Activated CD8-positive, alpha-beta memory T cell treated with anti-CD3 and anti-CD28 coated beads for 1 hour (primary cell): ENCODE measurements at regions not wholly inside any gene's neighbourhood (a gene's known extent, or its start where the extent isn't known, plus 50 kb on each side); places are given as distances from the start of the nearest gene placed in this dataset.

Source experiments
- DNase-seq, 2 donors: peaks; one replicate each; pipeline ENCODE4 v3.0.0-alpha.2; 2020; ENCODE audit warnings: low read depth in 1 of 2; ENCODE audit errors: extremely low read depth in 1 of 2

DNA sequence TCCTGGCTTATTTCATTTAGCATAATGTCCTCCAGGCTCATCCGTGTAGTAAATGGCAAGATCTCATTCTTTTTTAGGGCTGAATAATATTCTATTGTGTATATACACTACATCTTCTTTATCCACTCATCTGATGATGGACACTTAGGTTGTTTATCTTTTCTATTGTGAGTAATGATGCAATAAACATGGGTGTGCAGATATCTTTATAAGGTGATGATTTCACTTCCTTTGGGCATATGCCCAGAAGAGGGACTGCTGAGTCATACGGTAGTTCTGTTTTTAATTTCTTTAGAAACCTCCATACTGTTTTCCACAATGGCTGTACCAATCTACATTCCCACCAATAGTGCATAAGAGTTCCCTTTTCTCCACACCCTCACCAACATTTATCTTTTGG is 317.6 kb upstream of the CNKSR2 start:
- no peak for DNase-seq

DNA sequence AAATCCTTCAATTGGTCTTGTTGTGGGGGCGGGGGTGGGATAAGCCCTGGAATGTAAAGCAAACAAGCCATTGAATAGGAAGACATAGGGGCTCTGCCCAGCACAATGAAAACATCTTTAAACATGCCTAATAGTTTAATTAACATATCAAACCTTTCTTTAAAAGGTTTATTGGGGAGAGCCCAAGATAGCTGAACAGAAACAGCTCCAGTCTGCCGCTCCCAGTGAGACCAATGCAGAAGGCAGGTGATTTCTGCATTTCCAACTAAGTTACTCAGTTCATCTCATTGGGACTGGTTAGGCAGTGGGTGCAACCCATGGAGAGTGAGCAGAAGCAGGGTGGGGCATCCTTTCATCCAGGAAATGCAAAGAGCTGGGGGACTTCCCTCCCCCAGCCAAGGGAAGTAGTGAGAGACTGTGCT is 327.2 kb upstream of the CNKSR2 start:
- no peak for DNase-seq

DNA sequence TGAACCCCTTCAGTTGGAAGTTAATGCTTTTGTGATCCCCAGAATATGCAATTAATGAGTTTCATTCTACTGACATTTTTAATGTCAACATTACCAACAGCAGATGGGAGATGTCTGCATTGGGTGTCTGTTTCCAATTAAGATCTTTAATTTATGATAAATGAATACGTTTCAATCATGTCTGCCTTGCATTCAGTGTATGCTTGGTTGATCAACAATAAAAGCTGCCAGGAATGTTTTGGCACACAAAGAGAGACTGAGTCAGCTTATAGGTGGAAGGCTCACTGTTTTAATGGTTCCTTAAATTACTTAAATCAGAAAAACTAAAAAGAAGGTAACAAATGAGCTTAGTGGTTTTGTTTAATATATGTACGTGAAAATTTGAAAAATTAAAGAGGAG is 359.9 kb upstream of the CNKSR2 start:
- no peak for DNase-seq

DNA sequence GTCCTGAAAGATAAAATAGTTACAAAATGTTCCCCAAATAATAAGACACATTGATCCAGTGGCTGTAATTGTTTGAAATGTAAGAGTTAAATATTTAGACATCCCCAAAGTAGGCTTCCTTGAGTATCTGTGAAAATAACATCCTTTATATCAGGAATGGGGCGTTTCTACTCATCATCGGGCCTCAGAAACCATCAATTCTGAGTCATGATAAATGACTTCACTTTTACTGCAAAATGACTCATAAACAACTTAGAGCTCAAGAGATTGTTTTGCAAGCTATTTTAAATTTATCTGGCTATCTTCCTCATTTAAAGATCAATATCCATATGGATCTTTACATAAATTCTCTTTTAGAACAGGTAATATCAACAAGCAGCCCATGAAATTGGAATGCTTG is 369.4 kb upstream of the CNKSR2 start:
- no peak for DNase-seq

DNA sequence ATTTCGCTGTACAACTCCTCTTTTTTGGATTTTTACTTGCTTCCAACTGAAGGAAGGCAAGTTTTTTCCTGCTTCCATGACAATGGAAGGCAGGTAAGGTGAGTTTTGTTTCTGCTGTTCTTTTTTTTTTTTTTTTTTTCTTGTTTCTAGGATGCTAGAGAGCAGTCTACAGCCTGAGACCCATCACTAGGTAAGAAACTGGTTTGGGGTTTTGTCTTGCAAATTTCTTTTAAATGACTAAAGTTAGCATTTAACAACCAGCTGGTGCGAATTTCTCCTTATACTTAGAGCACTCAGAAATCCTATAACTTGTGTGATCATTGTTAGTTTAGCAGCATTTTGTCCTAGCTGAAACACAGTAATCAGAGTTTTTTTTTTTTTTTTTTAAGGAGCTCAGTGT is 378.4 kb upstream of the CNKSR2 start:
- no peak for DNase-seq

DNA sequence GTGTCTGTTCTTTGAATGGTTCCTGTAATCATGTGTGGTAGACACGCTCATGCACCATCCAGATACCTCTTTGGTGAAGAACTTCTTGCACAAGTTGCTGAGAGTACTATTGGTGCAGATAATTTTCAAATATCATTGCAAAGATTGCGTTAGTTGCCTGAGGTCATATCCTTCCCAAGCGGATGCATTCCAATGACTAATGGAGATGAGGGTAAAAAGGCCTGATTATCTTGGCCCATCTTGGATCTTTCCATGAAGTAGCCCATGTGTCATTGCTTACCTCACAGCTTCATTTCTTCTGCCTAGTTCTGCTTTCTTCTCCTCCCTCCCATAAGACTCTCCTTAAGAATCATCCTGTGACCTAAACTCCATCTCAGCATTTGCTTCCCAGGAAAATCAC is 384.9 kb upstream of the CNKSR2 start:
- no peak for DNase-seq

DNA sequence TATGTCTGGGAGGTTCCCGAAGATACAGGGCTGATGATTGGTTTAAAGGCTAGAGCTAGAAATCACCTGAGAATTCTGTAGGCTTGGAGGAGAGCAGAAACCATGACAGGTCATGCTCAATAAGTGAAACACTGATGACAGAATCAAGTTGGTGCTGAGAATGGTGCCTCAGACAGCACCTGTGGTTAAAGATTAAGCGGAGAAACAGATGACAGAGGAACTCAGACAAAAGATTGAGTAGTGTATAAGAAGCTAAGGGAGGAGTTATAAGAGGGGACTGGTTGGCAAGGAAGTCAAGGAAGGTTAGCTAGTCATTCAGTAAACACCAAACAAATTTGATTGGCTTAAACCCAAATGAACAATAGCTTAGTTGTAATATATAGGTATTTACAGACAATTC is 385.4 kb upstream of the CNKSR2 start:
- DNase-seq = no peak

DNA sequence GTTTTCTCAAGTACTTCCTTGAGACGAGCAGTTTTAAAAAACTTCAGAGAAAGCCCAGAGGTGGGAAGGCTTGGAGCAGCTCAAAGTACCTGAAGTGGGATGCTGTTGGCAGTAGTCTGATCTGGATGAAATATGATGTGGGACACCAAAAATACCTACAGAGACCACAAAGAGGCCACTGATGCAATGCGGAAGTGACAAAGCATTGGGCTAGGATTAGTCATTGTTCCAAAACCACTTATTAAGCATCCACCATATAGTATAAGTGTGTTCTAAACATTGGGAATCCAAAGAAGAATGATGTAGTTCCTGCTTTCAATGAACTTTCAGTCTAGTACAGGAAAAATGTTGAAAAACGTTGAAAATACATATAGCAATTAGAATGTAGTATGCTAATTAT is 386.1 kb upstream of the CNKSR2 start:
- no peak for DNase-seq

DNA sequence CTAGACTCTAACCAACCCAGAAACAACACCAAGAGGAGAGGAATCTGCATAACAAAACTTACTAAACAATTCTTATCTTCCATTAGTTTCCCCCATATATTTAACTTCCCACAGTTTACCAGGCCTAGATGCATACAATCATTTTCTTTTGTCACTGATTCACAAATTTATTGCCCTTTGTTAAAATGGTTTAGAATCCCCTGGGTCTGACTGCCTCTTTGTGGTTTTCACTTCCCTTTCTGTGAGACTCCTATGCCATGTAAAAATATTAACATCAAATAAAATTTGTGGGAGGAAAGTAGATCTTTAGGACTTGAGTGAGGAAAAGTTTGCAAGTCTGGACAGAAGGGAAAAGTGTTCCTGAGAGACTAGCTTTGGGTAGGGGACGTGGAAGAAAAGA is 393.8 kb upstream of the CNKSR2 start:
- DNase-seq = no peak

DNA sequence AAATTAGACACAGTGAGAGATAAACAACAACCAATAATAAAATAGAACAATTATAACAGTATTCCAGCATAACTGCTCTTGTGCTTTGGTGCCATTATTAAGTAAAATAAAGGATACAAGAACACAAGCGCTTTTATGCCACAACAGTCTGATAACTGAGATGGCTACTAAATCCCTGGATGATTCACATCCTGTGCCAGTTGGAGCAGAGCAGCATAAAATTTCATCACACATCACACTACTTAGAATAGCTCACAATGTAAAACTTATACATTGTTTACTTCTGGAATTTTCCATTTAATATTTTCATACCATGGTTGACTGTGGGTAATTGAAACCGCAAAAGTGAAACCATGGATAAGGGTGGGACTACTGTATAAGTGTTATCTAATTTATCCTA is 399.9 kb upstream of the CNKSR2 start:
- no peak for DNase-seq

DNA sequence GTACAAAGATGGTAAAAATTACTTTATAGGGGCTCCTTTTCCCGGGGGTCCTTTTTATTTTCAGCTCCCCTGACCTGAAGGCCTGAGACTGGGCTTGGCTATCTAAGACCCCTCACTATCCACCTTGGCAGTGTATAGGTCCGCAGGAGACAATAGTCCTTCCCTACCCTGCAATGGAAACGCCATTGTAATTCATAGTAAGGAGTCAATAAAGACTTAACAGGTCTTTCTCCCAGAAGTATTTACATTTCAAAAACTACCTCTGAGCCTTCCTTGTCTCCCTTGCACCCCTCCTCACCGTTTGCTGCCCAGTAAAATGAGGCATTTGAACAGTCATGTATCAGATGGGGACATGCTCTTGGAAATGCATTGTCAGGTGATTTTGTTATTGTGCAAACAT is 401.2 kb upstream of the CNKSR2 start:
- DNase-seq = no peak

DNA sequence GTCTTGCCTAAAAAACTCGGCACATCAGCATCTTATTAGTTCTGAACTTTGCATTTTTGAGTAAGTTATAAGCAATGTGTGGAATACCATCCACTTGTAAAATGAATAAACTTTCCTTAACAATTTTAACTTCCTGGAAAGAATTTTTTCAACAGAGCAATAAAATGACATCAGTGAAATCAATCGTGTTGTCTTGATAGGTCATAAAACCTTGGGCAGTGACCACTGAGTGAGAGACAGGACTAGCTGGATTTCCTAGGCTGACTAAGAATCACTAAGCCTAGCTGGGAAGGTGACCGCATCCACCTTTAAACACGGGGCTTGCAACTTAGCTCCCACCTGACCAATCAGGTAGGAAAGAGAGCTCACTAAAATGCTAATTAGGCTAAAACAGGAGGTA is 403.0 kb upstream of the CNKSR2 start:
- no peak for DNase-seq

DNA sequence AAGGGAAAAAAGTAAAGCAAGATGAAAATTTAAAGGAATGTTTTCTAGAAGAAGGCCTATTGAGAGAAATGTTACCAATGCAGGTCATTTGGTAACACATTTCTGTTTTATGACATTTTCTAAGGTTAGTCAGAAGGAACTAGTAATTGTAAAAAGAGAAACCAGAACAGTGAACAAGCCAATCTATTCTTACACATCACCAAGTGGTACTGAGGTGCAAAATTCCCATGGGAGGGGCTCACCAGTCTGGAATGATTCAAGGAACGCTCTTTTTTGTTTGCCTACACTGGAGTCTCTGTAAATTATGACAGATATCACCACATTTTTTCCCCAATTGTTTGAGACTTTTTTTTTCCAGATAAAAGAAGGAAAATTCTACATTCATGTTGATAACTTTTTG is 404.7 kb upstream of the CNKSR2 start:
- DNase-seq = no peak

DNA sequence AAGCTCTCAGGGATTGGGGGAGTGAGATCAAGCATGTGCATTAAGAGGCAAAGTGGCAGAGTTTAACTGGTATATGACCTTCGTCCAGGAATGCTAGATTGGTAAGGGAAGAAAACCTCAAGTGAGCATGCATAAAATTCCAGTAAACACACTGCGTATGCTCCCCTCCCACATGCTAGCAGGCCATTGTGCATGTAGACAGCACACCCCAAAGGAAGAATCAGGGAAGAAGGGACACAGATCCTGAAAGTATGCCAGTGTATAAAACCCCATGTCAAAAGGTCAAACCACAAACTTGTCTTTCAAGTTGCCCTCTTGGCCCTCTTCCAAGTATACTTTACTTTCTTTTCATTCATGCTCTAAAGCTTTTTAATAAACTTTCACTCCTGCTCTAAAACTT is 405.2 kb upstream of the CNKSR2 start:
- DNase-seq = no peak

DNA sequence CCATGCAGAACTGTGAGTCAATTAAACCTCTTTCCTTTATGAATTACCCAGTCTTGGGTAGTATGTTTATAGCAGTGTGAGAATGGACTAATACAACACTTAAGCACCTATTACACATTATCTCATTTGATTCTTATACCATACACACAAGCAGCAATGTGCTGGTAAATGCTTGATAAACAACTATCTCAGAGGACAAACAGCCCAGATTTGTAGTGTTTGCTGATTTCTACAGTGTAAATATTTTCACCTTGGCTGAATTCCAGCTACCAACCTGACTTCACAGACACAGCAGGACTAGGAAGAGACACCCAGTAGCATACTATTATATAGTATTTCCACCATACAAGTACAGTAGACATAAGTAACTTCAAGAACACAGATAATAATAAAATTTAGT is 406.5 kb upstream of the CNKSR2 start:
- DNase-seq = no peak

DNA sequence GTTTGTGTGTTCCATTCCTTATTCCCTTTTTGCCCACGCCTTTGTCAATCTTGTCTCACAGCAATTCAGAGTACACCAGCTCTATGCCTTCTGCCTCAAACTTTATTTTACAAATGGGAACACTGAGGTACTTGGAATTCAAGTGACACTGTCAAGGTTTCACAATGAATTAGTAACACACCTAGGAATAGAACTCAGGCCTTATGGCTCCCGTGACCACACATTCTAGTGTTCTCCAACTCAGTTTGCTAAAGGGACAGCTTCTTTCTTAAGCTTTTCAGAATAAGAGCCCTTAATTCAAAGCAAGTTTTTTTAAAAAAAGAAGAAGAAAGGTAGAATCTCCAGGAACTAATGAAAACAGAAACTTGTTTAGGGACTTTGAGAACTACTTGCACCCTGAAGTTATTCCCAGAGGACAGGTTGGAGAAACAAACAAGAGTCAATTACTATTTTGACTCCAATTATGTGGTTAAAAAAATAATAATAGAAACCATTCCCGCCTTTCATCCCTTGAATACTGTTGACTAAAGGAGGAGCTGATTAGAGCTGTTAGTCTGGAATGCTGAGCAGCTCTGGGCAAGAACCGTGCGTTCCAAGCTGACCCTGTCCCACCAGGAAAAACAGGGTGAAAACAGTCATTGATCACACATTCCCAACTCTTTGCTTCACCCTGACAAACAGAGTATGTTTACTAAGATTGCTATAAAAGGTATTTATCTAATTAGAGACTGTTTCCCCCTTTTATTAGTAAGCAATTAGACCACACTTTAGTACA is 408.8 kb upstream of the CNKSR2 start:
- no peak for DNase-seq

DNA sequence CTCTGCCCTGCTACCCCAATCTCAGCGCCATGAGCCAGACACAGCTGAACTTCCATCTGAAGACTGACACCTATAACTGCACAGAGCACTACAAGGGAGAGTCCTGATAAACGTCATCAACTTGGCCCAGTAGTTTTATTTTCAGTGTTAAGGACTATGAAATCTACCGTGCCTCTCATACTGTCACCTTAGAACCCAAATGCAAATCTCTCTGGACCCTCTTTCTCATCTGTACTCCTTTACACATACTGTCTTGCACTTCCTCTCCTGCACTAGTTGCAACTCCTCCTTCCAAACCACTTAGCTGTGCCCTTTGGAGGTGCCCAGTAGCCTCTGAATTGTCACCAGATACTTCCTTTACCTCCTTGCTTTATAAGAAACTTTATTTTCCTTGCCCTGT is 420.2 kb upstream of the CNKSR2 start:
- no peak for DNase-seq

DNA sequence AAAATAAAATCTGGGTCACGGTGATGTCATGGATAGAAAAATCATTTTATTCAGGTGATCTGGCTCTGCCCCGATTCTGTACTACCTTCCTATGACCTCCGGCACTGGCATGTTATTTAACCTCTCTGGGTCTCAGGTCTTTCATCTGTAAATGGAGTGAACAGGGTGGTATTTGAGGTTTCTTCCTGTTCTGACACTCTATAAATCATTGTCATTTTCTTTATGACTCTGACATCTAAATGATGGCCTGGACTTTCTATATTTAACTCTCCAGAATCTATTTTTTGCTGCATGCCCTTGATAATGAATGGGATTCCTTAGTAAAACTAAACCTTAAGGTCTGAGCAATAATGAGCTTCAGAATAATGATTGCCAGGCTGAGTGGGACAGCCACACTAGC is 422.0 kb upstream of the CNKSR2 start:
- no peak for DNase-seq

DNA sequence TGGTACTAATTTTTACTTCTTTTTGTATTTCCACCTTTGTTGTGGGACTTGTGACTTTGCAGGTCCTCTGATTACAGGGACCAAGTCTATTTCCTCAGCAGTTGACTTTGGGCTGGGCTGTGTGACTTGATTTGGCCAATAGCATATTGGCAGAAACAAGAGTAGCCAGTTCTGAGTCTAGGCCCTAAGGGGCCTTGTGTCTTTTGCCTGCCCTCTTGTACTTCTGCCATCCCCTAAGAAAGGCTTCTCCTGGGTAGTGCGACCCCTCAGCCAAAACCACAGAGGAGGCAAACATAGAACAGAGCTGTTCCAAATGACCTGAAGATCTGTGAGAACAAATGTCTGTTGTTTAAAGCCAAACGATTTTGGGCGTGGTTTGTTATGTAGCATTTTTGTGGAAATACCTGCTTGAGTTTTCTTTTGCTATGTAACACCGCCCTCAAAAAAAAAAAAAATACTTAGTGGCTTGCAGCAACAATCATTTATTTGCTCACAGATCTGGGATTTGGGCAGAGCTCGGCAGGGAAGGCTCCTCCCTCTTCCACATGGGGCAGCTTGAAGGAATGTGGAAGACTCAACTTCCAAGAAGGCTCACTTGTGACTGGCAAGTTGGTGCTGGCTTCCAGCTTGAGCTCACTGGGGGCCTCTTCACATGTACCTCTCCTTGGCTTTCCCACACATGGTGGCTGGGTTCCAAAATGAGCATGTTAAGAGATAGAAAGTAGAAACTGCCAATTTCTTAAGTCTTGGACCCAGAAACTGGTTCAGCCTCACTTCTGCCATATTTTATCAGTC is 423.0 kb upstream of the CNKSR2 start:
- DNase-seq = no peak

DNA sequence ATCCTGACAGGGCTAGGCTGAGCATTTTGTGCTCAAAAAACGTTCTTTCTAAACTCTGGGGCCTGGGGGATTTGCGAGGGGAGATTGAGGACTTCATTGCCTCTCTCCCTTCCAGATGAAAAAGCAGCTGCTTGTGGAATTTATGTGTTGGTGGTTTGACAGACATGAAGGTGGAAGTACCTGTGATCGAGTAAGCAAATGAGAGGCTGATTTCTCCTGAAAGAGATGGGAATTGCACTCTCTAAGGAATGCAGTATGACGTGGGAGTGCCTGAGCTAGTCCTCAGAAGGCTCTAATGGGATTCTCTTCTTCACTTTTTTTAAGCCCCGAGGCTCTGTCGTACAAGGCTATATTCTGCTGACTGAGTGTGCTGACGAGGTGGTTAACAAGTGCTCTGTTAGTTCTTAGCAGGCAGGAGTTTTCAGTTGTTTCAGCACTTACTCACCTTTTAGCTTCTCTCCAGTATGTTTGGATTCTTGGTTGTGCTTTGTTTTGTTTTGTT is 426.8 kb upstream of the CNKSR2 start:
- no peak for DNase-seq

DNA sequence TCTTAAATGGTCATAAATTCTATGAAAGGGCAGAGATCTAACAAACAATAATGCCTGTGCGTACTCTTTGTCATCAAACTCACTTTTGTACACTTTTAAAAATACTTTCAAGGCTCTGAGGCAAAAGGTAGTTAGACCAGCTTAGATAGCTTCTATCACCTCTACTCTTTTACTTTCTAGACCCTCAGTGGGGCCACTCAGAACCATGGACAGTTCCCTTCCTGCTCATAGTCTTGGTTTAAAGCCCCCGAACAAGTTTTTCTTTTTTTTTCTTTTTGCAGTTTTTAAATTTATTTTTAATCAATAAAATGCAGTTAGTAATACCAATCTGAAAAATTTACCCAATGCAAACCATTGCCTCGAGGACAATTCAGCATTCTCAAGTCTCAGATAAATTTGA is 460.5 kb upstream of the CNKSR2 start:
- no peak for DNase-seq

DNA sequence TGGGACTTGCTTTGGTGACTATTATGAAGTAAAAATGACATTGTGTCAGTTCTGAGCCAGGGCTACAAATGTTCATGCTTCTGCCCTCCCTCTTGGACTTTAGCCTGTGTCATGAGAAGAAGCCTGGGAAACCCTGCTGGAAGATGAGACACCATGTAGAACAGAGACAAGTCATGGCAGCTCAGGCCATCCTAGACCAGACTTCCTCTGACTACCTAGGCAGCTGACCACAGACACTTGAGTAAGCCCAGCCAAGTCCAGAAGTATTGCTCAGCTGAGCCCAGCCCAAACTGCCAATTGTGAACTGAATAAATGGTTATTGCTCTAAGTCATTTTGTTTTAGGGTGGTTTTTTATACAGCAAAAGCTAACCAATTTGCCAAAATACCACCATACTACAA is 467.6 kb upstream of the CNKSR2 start:
- DNase-seq = no peak
